ENCODE measurements at regions not wholly inside any gene's neighbourhood (a gene's known extent, or its start where the extent isn't known, plus 50 kb on each side); places are given as distances from the start of the nearest gene placed in this dataset.
"Not testable (repeated sequence)": the region's sequence is repeated elsewhere in the genome, so short reads cannot be mapped to it uniquely, and the experiment has no call there.

- H3K36me3 ChIP-seq = no peaks in the 10 kb centered on the region
- DNase-seq (ENCODE audit: extremely low spot score) = no peak
- H3K4me1 ChIP-seq = no peaks in the 10 kb centered on the region
- H3K9me3 ChIP-seq = no peaks in the 10 kb centered on the region
- no peak overlapping the region for H3K27ac ChIP-seq (replicated peaks in 1 of 4)
- 95% methylated on average over 4 of the region's 4 CpGs for WGBS
- TF ChIP-seq POLR2A (IDR thresholded peaks at IDR 0.05; ENCODE audit: low read depth) (no peak), EP300 (IDR thresholded peaks at IDR 0.05) (no peak), POLR2AphosphoS5 (IDR thresholded peaks at IDR 0.05) (no peak)
- TF ChIP-seq, protein P1, sequence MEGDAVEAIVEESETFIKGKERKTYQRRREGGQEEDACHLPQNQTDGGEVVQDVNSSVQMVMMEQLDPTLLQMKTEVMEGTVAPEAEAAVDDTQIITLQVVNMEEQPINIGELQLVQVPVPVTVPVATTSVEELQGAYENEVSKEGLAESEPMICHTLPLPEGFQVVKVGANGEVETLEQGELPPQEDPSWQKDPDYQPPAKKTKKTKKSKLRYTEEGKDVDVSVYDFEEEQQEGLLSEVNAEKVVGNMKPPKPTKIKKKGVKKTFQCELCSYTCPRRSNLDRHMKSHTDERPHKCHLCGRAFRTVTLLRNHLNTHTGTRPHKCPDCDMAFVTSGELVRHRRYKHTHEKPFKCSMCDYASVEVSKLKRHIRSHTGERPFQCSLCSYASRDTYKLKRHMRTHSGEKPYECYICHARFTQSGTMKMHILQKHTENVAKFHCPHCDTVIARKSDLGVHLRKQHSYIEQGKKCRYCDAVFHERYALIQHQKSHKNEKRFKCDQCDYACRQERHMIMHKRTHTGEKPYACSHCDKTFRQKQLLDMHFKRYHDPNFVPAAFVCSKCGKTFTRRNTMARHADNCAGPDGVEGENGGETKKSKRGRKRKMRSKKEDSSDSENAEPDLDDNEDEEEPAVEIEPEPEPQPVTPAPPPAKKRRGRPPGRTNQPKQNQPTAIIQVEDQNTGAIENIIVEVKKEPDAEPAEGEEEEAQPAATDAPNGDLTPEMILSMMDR (IDR thresholded peaks at IDR 0.05) = no peak
- H3K4me3 ChIP-seq = no peak overlapping the region
- H3K27me3 ChIP-seq = no peaks in the 10 kb centered on the region
- intact Hi-C loops (cut with DNase I) = no loop called here
Observed at GRCh38 chr13:103615771-103616170, 549.6 kb upstream of the SLC10A2 start.

DNA sequence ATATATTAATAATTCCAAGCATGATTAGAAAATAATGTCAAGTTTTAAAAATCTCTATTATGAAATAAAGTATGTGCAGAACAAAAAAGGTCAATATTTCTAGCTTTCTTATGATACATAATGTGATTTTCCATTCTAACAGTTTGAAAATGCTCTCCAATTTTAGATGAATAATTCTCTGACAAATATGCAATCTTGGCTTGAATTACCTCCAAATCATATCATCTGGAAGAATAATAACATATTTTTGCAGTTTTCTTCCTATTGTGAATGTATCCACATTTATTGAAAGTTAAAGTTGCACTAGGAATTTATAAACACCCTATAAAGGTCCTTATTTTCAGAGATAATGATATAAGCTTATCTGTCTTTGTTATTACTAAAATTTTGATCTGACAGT lies 548.5 kb upstream of the SLC10A2 start:
- DNase-seq (ENCODE audit: extremely low spot score) = no peak
- intact Hi-C loops (cut with DNase I) = no loop called here
- Histone ChIP-seq H3K27me3 (no peaks in the 10 kb centered on the region), H3K27ac (replicated peaks in 1 of 4) (no peak overlapping the region), H3K36me3 (no peaks in the 10 kb centered on the region), H3K4me3 (no peak overlapping the region), H3K9me3 (no peaks in the 10 kb centered on the region), H3K4me1 (no peaks in the 10 kb centered on the region)
- TF ChIP-seq POLR2A (IDR thresholded peaks at IDR 0.05; ENCODE audit: low read depth) = no peak
- TF ChIP-seq, protein P1 (IDR thresholded peaks at IDR 0.05) = no peak
- no peak for TF ChIP-seq POLR2AphosphoS5 (IDR thresholded peaks at IDR 0.05)
- no peak for TF ChIP-seq EP300 (IDR thresholded peaks at IDR 0.05)

DNA sequence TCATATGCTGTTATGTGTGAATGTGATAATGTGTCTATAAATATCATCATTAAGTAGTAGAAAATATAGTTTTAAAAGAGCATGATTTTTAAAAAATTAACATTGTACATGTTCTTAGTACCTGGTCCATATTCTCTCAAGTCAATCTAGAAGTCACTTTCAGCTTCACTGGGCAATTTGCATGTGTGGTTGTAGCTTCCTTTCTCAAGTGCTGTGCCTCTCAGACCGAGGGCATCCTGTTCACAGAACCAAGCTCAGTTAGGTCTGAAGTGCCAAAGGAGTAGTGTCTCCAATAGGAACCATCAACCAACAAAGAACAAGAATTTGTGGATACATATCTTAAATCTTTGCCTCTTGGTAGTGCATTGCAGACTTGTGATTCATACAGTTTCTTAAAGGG lies 541.8 kb upstream of the SLC10A2 start:
- Histone ChIP-seq H3K4me1 (no peaks in the 10 kb centered on the region), H3K27me3 (no peaks in the 10 kb centered on the region), H3K27ac (replicated peaks in 1 of 4) (no peak overlapping the region), H3K9me3 (peaks cover 0 to 5% (median 2%) of the 10 kb centered on the region in 4 donors), H3K36me3 (no peaks in the 10 kb centered on the region), H3K4me3 (no peak overlapping the region)
- 80% methylated on average over 1 of the region's 1 CpG for WGBS
- no peak for DNase-seq (ENCODE audit: extremely low spot score)
- no peak for TF ChIP-seq POLR2AphosphoS5 (IDR thresholded peaks at IDR 0.05)
- TF ChIP-seq POLR2A (IDR thresholded peaks at IDR 0.05; ENCODE audit: low read depth) = no peak
- TF ChIP-seq EP300 (IDR thresholded peaks at IDR 0.05) = no peak
- TF ChIP-seq, protein P1 (IDR thresholded peaks at IDR 0.05) = no peak
- intact Hi-C loops (cut with DNase I) = no loop called here

DNA sequence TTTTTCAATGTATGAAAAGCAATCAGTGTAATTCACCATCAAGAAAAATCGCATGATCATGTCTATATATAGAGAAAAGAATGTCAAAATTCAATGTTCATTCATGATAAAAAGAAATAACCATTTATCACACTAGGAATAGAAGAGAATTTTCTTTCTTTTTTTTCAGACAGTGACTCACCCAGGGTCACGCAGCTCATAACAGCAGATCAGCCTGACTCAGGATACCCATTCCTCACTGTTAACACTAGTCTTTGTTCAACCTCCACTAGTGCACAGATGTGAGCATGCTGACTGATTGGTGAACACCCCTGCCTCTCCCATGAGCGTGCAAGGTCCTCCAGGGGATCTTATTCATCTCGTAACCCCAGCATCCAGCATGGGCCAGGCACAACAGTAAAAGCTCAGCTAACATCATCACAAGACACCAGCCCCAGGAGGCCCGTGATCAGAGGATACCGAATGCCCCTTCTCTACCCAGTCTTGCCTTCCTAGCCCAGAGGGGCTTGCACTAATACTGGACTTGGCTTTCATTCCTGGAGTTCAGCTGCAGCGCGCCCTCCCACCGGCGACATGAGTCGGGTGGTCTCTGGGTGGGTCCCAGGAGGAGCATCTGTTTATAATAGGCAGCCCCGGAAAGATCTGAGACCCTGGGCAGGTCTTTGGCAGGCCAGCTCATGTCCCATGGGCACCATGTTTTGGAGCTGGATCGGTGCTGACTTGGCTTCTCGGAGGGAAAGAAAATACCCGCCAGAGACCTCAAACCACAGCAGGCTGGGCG lies 539.5 kb upstream of the SLC10A2 start:
- Histone ChIP-seq H3K36me3 (no peaks in the 10 kb centered on the region), H3K27ac (replicated peaks in 1 of 4) (no peak overlapping the region), H3K9me3 (peaks cover 0 to 5% (median 2%) of the 10 kb centered on the region in 4 donors), H3K4me3 (no peak overlapping the region), H3K4me1 (no peaks in the 10 kb centered on the region), H3K27me3 (no peaks in the 10 kb centered on the region)
- WGBS = 89% methylated on average over 8 of the region's 16 CpGs
- intact Hi-C loops (cut with DNase I) = no loop called here
- TF ChIP-seq EP300 (IDR thresholded peaks at IDR 0.05) = no peak
- TF ChIP-seq, protein P1 (IDR thresholded peaks at IDR 0.05) = no peak
- no peak for TF ChIP-seq POLR2AphosphoS5 (IDR thresholded peaks at IDR 0.05)
- TF ChIP-seq POLR2A (IDR thresholded peaks at IDR 0.05; ENCODE audit: low read depth) = no peak
- no peak for DNase-seq (ENCODE audit: extremely low spot score)

GRCh38 chr13:103599870-103600269 lies 533.7 kb upstream of the SLC10A2 start:
- H3K4me1 ChIP-seq; H3K27me3 ChIP-seq; H3K36me3 ChIP-seq; intact Hi-C loops (cut with DNase I); DNase-seq (ENCODE audit: extremely low spot score); H3K9me3 ChIP-seq; H3K27ac ChIP-seq (replicated peaks in 1 of 4); H3K4me3 ChIP-seq: not testable (repeated sequence)
- 100% methylated on average over 2 of the region's 26 CpGs for WGBS

Measured in esophagus muscularis mucosa (tissue), 4 donors.